Fibroblast of skin of scalp (primary cell): ENCODE measurements at regions not wholly inside any gene's neighbourhood (a gene's known extent, or its start where the extent isn't known, plus 50 kb on each side); places are given as distances from the start of the nearest gene placed in this dataset.

Experiments used
- DNase-seq: peaks from one replicate; pipeline ENCODE4 v3.0.0-alpha.2; 2013

- no peak for DNase-seq
Observed at GRCh38 chr6:91874971-91875370, 1288.1 kb upstream of the MAP3K7 start.

- no peak for DNase-seq
Observed at GRCh38 chr6:91868539-91869202, 1281.8 kb upstream of the MAP3K7 start.

- no peak for DNase-seq
Observed at GRCh38 chr6:91865889-91866288, 1279.0 kb upstream of the MAP3K7 start.

GRCh38 chr6:91864911-91865310 is 1278.0 kb upstream of the MAP3K7 start:
- DNase-seq = no peak

GRCh38 chr6:91860541-91861335 is 1273.9 kb upstream of the MAP3K7 start:
- peak; percentile 0 for DNase-seq

DNA sequence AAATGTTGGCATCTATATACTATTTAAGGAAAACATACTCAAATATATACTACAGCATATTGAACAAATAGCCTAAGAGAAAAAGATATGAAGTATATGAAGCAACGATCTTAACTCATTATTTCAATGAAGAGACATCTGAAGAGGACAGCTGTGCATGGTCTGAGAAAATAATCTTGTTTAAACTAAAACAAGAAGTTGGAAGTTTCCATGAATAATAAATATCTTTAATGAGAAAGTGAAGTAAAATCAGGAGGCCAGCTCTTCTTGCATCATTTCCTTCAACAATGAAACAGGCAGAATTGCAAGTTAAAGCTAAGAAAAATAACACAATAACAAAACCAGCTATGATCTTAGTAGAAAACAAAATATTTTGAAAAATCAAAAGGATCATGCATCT is 1265.4 kb upstream of the MAP3K7 start:
- DNase-seq = no peak

GRCh38 chr6:91834813-91835212 is 1247.9 kb upstream of the MAP3K7 start:
- no peak for DNase-seq

- DNase-seq = no peak
Observed at GRCh38 chr6:91827151-91827550, 1240.3 kb upstream of the MAP3K7 start.

GRCh38 chr6:91826128-91826527 is 1239.3 kb upstream of the MAP3K7 start:
- DNase-seq = no peak

DNA sequence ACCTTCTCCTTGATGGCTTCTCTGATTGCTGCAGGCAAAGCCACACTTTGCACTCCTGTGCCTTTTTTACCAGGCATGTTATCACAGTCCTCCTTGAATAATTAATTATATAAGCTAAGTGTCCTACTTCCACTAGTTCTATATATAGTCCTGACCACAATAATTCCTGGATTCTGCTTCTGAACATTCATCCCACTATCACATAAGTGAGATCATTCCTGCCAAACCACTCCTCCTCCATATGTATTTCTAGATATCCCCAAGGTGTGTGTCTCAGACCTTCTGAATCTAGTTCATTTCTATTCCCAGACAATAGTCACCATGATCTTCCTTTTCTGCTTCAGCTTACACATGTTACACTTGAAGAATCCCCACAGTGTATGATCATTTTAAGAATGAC is 1237.5 kb upstream of the MAP3K7 start:
- DNase-seq = peak; percentile 16

DNA sequence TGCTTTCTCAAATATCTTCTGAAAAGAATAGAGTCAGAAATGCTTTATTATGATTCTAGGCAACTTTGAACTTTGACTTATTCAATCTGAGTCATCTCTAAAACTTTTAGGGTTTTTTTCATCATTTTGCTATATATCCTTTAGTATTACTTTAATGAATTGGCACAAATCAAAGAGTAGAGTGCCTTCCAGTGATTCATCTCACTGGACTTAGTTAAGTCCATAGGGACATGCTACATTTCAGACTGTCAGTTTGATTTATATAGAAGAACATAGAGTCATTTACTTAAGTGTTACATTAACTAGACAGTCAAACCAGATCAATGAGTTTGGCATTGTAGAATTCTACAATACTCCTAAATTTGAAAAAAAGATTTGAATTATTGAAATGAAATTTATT is 1235.7 kb upstream of the MAP3K7 start:
- DNase-seq = peak; percentile 8

GRCh38 chr6:91816335-91816734 is 1229.5 kb upstream of the MAP3K7 start:
- DNase-seq = no peak

DNA sequence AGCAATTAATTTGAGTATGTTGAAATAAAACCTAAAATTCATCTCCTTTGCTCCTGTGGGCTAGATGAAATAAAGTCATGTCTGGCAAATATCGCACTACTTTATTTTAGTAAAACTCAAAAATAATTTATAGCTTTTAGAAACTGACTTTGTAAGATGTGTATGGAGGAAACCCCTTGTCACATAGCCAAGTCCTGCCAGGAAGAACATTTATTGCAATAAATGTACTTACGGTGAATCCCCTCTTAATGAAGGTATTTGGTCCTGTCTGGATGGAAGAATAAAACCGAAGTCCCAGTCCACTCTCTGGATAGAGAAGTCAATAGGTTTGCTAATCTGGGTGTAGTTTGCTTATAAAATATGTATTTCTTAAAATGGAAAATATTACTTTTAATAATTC is 1226.8 kb upstream of the MAP3K7 start:
- no peak for DNase-seq

- DNase-seq = no peak
Observed at GRCh38 chr6:91812596-91813274, 1225.9 kb upstream of the MAP3K7 start.

DNA sequence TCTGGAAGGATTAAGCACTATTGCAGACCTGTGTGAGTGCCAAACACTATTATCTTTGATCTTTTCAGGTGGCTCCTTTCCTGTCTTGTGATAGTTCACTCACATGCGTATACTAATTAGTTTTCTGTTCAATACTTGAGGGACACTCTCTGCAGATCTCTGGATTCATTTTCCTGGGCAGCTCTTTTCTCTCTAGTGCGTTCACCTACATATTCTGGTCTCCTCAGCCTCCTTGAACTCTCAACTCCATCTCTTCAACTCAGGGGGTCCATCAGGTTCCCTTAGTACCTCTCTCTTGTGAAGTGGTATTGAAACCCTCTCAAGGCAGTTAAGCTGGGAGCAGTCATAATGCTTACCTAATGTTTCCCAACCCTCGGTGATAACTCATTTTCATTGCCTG is 1218.1 kb upstream of the MAP3K7 start:
- no peak for DNase-seq

DNA sequence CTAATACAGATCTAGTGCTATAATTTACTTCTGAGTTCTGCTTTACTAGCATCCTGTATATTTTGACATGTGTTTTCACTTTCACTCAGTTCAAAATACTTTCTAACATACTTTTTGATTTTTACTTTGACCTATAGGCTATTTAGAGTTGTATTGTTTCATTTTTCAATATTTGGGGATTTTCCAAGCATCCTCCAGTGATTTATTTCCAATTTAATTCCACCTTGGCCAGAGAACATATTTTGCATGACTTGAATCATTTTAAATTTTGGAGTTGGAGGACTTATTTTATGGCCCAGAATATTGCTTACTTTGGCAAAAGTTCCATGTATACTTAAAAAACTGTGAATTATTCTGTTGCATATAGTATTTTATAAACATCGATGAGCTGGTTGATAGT is 1215.6 kb upstream of the MAP3K7 start:
- no peak for DNase-seq

- no peak for DNase-seq
Observed at GRCh38 chr6:91796603-91797002, 1209.7 kb upstream of the MAP3K7 start.

DNA sequence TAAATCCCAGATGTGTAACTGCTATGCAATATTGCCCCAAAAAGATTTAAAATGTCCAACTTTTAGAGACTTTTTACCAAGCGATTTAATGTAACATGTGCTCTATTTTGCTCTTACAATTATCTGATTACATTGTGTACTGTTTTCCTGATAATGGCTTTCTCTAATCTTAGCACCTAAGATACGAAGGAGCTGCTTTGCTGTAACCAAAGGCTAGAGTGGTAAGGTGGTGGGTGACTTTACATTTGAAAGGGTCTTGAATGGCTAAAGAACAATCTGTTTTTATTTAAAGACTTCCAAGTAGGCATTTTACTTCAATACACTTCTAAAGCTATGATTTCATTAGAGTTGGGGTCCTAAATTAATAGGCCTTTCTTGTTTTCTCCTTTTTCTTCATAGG is 1201.6 kb upstream of the MAP3K7 start:
- no peak for DNase-seq

DNA sequence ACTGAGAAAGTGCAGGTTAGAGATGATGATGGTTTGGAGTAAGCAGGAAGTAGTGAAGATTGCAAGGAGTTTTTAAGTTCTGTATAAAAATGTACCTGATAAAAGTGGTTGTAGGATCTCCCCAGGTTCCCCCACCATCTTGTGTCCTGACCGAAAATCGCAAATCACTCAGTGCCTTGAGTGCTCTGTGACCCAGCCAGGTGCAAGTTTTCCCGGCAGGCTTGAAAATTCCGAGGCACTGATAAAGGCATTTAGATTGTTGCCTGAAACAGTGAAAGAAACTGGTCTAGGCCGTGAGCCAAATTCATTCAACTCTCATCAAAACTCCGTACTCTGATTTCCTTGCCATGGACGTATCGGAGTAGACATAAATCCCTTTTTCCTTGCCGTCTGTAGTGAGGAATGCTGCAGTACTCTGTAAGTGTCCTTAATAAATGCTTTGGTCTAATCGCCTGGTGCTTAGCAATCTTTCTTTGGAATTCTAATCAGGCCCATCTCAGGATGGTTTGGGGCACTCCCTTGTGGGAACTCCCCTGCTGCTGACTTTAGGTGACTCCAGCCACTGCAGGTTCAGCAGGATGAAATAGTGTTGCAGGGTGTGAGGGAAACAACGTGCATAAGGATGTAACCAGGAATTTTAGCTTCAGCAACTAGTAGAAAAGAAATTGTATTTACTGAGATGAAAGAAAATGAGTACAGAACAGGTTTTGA is 1199.8 kb upstream of the MAP3K7 start:
- DNase-seq = no peak

GRCh38 chr6:91782802-91783201 is 1195.9 kb upstream of the MAP3K7 start:
- DNase-seq = no peak

- no peak for DNase-seq
Observed at GRCh38 chr6:91781946-91782345, 1195.1 kb upstream of the MAP3K7 start.

- no peak for DNase-seq
Observed at GRCh38 chr6:91780270-91780669, 1193.4 kb upstream of the MAP3K7 start.

- no peak for DNase-seq
Observed at GRCh38 chr6:91761621-91762020, 1174.7 kb upstream of the MAP3K7 start.
